GM10248 (cell line): ENCODE measurements at regions not wholly inside any gene's neighbourhood (a gene's known extent, or its start where the extent isn't known, plus 50 kb on each side); places are given as distances from the start of the nearest gene placed in this dataset.

Experiments
- CTCF ChIA-PET: fragments of 300-600 bp; sonication (Branson Sonifier 250); formaldehyde crosslinking; extraction: SDS; loops from one replicate; lab custom pipeline; 2021; ENCODE audit warnings: antibody characterized with exemption; lab: Yijun Ruan, JAX
- POLR2A ChIA-PET: fragments of 350-650 bp; sonication (Branson Sonifier 250); formaldehyde crosslinking; extraction: SDS; loops from one replicate; lab custom pipeline; 2020; ENCODE audit warnings: antibody characterized with exemption; lab: Yijun Ruan, JAX
- DNase-seq: peaks from one replicate; pipeline ENCODE4 v3.0.0; 2012; ENCODE audit errors: extremely low spot score
- CTCF ChIP-seq: IDR thresholded peaks from 2 replicates; pipeline ENCODE4 v1.5.1; 2012; ENCODE audit warnings: mild to moderate bottlenecking, low read depth; ENCODE audit errors: extremely low read depth, missing control alignments, control extremely low read depth

GRCh38 chr3:148335612-148336011, 362.1 kb upstream of the AGTR1 start:
- no peak for DNase-seq
- CTCF ChIA-PET: no interaction called here
- TF ChIP-seq CTCF: no peak
- POLR2A ChIA-PET: no interaction called here

- no peak for DNase-seq
- POLR2A ChIA-PET: no interaction called here
Observed at GRCh38 chr3:148343416-148343815, 354.3 kb upstream of the AGTR1 start.

GRCh38 chr3:148344521-148344920, 353.2 kb upstream of the AGTR1 start:
- ChIA-PET POLR2A (no interaction called here), CTCF (no interaction called here)
- no peak for DNase-seq
- TF ChIP-seq CTCF: no peak

More at GRCh38 chr3:148343416-148343815, 354.3 kb upstream of the AGTR1 start:
- CTCF ChIA-PET: interaction anchor here (0.7 kb wide), 1 partner anchor 11 kb away, joined by 3 read pairs; no protein-coding TSS in a partner anchor
- no peak for TF ChIP-seq CTCF

GRCh38 chr3:148360051-148360450, 337.7 kb upstream of the AGTR1 start:
- DNase-seq: no peak
- CTCF ChIA-PET: no interaction called here
- TF ChIP-seq CTCF: no peak
- POLR2A ChIA-PET: no interaction called here

- TF ChIP-seq CTCF: no peak
- ChIA-PET CTCF (interaction anchor here (1.2 kb wide), 1 partner anchor 58 kb away, joined by 4 read pairs; no protein-coding TSS in a partner anchor), POLR2A (no interaction called here)
Observed at GRCh38 chr3:148366743-148367410, 330.8 kb upstream of the AGTR1 start.

GRCh38 chr3:148367756-148368155, 329.9 kb upstream of the AGTR1 start:
- TF ChIP-seq CTCF: no peak
- ChIA-PET CTCF (no interaction called here), POLR2A (no interaction called here)
- no peak for DNase-seq

More at GRCh38 chr3:148366743-148367410, 330.8 kb upstream of the AGTR1 start:
- no peak for DNase-seq
